HL-60 (cell line): ENCODE measurements at regions not wholly inside any gene's neighbourhood (a gene's known extent, or its start where the extent isn't known, plus 50 kb on each side); places are given as distances from the start of the nearest gene placed in this dataset.

ENCODE experiments used
- TF ChIP-seq, protein P1 (sequence below): IDR thresholded peaks from one replicate; pipeline ENCODE4 v1.5.1; 2011; ENCODE audit warnings: low read length, control low read depth, inconsistent platforms; ENCODE audit not compliant: insufficient read depth
- TF ChIP-seq, protein P2 (sequence below): IDR thresholded peaks from 2 replicates; pipeline ENCODE4 v1.6.1; 2012; ENCODE audit warnings: low read depth; ENCODE audit not compliant: insufficient replicate concordance

DNA sequence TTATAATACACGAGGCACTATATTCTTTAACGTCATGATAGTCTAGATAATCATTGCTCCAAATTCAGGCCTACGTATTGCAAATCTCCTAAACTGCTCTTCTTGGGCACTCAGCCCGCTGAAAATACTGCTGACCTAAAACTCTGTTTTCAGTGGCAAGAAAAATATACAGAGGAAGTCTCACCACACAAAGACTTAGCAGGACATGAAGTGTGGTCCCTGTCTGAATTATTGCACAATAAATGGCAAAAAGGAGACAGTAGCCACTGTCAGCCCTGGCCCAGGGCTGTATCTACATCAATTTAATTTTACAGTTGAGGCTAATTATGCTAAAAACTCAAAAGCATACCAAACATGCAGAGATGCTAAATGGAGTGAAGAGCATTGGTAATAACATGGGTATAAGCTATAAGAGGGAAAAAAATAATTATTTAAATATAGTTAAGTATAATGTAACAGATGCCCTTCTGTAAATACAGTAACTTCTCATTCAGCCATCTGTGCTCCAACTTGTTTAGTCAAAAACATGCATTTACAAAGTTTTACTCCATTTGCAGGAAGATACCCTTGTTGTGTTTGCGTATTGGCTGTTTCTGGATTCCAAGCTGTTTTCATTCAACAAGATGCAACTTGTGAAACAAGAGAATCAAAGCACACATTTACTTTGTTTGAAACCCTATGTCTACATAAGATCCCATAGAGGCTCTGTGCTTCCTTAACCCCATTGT is 800.0 kb upstream of the LUZP2 start:
- TF ChIP-seq, protein P1, sequence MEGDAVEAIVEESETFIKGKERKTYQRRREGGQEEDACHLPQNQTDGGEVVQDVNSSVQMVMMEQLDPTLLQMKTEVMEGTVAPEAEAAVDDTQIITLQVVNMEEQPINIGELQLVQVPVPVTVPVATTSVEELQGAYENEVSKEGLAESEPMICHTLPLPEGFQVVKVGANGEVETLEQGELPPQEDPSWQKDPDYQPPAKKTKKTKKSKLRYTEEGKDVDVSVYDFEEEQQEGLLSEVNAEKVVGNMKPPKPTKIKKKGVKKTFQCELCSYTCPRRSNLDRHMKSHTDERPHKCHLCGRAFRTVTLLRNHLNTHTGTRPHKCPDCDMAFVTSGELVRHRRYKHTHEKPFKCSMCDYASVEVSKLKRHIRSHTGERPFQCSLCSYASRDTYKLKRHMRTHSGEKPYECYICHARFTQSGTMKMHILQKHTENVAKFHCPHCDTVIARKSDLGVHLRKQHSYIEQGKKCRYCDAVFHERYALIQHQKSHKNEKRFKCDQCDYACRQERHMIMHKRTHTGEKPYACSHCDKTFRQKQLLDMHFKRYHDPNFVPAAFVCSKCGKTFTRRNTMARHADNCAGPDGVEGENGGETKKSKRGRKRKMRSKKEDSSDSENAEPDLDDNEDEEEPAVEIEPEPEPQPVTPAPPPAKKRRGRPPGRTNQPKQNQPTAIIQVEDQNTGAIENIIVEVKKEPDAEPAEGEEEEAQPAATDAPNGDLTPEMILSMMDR, result no peak
- TF ChIP-seq, protein P2, sequence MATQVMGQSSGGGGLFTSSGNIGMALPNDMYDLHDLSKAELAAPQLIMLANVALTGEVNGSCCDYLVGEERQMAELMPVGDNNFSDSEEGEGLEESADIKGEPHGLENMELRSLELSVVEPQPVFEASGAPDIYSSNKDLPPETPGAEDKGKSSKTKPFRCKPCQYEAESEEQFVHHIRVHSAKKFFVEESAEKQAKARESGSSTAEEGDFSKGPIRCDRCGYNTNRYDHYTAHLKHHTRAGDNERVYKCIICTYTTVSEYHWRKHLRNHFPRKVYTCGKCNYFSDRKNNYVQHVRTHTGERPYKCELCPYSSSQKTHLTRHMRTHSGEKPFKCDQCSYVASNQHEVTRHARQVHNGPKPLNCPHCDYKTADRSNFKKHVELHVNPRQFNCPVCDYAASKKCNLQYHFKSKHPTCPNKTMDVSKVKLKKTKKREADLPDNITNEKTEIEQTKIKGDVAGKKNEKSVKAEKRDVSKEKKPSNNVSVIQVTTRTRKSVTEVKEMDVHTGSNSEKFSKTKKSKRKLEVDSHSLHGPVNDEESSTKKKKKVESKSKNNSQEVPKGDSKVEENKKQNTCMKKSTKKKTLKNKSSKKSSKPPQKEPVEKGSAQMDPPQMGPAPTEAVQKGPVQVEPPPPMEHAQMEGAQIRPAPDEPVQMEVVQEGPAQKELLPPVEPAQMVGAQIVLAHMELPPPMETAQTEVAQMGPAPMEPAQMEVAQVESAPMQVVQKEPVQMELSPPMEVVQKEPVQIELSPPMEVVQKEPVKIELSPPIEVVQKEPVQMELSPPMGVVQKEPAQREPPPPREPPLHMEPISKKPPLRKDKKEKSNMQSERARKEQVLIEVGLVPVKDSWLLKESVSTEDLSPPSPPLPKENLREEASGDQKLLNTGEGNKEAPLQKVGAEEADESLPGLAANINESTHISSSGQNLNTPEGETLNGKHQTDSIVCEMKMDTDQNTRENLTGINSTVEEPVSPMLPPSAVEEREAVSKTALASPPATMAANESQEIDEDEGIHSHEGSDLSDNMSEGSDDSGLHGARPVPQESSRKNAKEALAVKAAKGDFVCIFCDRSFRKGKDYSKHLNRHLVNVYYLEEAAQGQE, result no peak
